Suprapubic skin (tissue), 4 donors: ENCODE measurements at regions not wholly inside any gene's neighbourhood (a gene's known extent, or its start where the extent isn't known, plus 50 kb on each side); places are given as distances from the start of the nearest gene placed in this dataset.

ENCODE experiments used
- DNase-seq, 2 donors: peaks; one replicate each; pipeline ENCODE4 v3.0.0-alpha.2; 2019; ENCODE audit warnings: low spot score in 2 of 2
- H3K27ac ChIP-seq: fragments of 200-600 bp; sonication (generic); one replicate; pipeline ENCODE4 v1.5.1; 2019
- H3K27me3 ChIP-seq: fragments of 200-600 bp; sonication (generic); one replicate; pipeline ENCODE4 v1.5.1; 2019
- H3K36me3 ChIP-seq: fragments of 200-600 bp; sonication (generic); one replicate; pipeline ENCODE4 v1.5.1; 2019
- H3K4me1 ChIP-seq: fragments of 200-600 bp; sonication (generic); one replicate; pipeline ENCODE4 v1.5.1; 2019
- H3K4me3 ChIP-seq: fragments of 200-600 bp; sonication (generic); one replicate; pipeline ENCODE4 v1.5.1; 2019; ENCODE audit warnings: mild to moderate bottlenecking
- H3K9me3 ChIP-seq: fragments of 200-600 bp; sonication (generic); one replicate; pipeline ENCODE4 v1.5.1; 2019
- EP300 ChIP-seq: sonication (generic); formaldehyde crosslinking; IDR thresholded peaks from one replicate; pipeline ENCODE4 v1.6.1; 2017; ENCODE audit warnings: antibody characterized with exemption
- POLR2A ChIP-seq, 2 donors: fragments of 450-650 bp; IDR thresholded peaks; one replicate each; pipeline ENCODE4 v1.6.1; 2017; ENCODE audit warnings: antibody characterized with exemption in 2 of 2, mild to moderate bottlenecking in 2 of 2, moderate library complexity in 2 of 2
- POLR2AphosphoS5 ChIP-seq, 3 donors: sonication (generic); formaldehyde crosslinking; IDR thresholded peaks; one replicate each; pipeline ENCODE4 v1.6.1; 2017; ENCODE audit warnings: antibody characterized with exemption in 3 of 3
- WGBS: methylation state at CpG from one replicate; pipeline ENCODE4 v1.1.5; 2018; 5-methylcytosine and 5-hydroxymethylcytosine counted together
- TF ChIP-seq, protein P1 (sequence below), 2 donors: fragments of 200-600 bp in 1 of 2; fragments of 450-650 bp in 1 of 2; sonication (generic) in 1 of 2; IDR thresholded peaks; one replicate each; pipeline ENCODE4 v1.5.1; 2016 to 2019; ENCODE audit warnings: antibody characterized with exemption in 2 of 2, mild to moderate bottlenecking in 1 of 2, moderate library complexity in 1 of 2

DNA sequence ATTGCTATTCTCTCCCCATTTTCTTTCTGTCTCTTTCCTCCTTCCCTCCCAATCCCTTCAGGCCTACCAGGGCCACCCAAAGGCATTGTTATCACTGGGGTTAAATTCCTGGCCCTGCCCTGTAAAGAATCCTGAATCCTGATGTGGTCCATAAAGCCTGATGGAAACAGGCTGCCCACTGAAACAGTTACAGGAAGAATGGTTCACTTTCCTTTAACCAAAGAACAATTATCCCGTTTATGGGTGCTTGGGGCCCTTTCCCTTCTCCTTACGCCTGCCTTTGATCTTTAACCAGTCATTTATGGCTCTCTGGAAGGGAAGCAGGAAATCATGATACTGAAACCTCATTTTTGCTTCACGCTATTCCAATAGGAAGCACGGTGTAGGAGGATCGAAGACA, 273.1 kb upstream of the NEBL start:
- TF ChIP-seq EP300 (no peak), POLR2AphosphoS5 (IDR thresholded peaks at IDR 0.05) (no peak), POLR2A (IDR thresholded peaks at IDR 0.05) (no peak)
- TF ChIP-seq, protein P1, sequence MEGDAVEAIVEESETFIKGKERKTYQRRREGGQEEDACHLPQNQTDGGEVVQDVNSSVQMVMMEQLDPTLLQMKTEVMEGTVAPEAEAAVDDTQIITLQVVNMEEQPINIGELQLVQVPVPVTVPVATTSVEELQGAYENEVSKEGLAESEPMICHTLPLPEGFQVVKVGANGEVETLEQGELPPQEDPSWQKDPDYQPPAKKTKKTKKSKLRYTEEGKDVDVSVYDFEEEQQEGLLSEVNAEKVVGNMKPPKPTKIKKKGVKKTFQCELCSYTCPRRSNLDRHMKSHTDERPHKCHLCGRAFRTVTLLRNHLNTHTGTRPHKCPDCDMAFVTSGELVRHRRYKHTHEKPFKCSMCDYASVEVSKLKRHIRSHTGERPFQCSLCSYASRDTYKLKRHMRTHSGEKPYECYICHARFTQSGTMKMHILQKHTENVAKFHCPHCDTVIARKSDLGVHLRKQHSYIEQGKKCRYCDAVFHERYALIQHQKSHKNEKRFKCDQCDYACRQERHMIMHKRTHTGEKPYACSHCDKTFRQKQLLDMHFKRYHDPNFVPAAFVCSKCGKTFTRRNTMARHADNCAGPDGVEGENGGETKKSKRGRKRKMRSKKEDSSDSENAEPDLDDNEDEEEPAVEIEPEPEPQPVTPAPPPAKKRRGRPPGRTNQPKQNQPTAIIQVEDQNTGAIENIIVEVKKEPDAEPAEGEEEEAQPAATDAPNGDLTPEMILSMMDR (IDR thresholded peaks at IDR 0.05): no peak
- H3K27ac ChIP-seq: no peak overlapping the region
- H3K4me1 ChIP-seq: peaks cover 21% of the 10 kb centered on the region
- no peak for DNase-seq
- H3K27me3 ChIP-seq: peaks cover 14% of the 10 kb centered on the region
- 67% methylated on average over 5 of the region's 5 CpGs for WGBS
- H3K4me3 ChIP-seq: no peak overlapping the region
- H3K9me3 ChIP-seq: no peaks in the 10 kb centered on the region
- no peaks in the 10 kb centered on the region for H3K36me3 ChIP-seq

DNA sequence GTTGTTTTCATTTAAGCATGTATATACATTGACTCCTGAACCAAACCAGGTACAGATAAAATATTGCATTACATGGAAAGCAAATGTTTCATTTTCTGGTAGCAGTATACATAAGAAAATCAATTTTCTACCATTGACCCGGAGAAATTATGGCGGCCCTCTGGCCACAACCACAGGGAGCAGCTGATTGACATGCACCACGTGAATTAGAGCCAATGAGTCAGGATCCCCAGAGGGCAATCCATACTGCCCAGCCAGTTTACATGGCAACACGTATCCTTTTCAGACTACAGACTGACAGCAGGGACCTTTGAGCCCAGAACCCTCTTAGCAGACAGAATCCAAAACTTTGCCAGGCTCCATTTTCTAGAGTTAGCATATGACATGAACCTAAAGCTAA, 272.2 kb upstream of the NEBL start:
- Histone ChIP-seq H3K9me3 (no peaks in the 10 kb centered on the region), H3K4me3 (no peak overlapping the region), H3K36me3 (no peaks in the 10 kb centered on the region), H3K27me3 (peaks cover 10% of the 10 kb centered on the region), H3K27ac (no peak overlapping the region), H3K4me1 (peaks cover 14% of the 10 kb centered on the region)
- TF ChIP-seq, protein P1 (IDR thresholded peaks at IDR 0.05): no peak
- TF ChIP-seq EP300 (no peak), POLR2A (IDR thresholded peaks at IDR 0.05) (no peak), POLR2AphosphoS5 (IDR thresholded peaks at IDR 0.05) (no peak)
- DNase-seq: no peak
- 70% methylated on average over 4 of the region's 4 CpGs for WGBS

DNA sequence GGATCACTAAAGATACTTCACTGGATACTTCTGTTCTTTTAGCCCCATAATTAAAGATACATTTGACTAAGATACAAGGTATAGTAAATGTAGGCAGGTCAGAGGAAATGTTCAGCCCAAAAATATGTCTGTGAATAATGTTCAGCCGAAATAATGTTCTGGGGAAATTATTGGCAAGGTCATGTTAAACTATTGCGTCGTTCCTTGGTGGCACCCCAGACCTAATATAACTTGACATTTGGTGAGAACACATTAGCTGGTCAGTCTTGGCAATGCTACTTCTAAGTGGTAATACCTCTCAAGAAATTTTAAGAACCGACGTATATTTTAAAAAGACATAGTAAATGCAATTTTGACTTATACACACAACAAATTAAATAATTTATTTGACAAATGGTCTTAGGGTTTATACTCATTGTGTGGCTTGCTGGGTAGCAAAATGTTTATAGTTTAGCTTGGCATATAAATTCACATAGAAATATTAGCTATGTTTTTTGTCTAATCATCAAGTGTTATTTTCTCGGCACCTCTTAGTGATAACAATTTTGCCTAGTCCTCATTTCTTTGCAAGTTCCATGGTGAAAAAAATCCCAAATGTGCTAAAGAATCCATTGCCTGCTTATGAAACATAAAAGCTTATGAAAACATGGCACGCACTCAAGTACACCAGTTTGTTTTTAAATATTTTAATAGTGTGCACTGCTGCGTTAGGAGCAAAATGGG, 270.3 kb upstream of the NEBL start:
- Histone ChIP-seq H3K4me1 (no peaks in the 10 kb centered on the region), H3K27ac (no peak overlapping the region), H3K4me3 (no peak overlapping the region), H3K27me3 (no peaks in the 10 kb centered on the region), H3K9me3 (no peaks in the 10 kb centered on the region), H3K36me3 (no peaks in the 10 kb centered on the region)
- DNase-seq: no peak
- WGBS: 88% methylated on average over 8 of the region's 8 CpGs
- TF ChIP-seq EP300: no peak
- no peak for TF ChIP-seq POLR2A (IDR thresholded peaks at IDR 0.05)
- no peak for TF ChIP-seq POLR2AphosphoS5 (IDR thresholded peaks at IDR 0.05)
- TF ChIP-seq, protein P1 (IDR thresholded peaks at IDR 0.05): no peak

DNA sequence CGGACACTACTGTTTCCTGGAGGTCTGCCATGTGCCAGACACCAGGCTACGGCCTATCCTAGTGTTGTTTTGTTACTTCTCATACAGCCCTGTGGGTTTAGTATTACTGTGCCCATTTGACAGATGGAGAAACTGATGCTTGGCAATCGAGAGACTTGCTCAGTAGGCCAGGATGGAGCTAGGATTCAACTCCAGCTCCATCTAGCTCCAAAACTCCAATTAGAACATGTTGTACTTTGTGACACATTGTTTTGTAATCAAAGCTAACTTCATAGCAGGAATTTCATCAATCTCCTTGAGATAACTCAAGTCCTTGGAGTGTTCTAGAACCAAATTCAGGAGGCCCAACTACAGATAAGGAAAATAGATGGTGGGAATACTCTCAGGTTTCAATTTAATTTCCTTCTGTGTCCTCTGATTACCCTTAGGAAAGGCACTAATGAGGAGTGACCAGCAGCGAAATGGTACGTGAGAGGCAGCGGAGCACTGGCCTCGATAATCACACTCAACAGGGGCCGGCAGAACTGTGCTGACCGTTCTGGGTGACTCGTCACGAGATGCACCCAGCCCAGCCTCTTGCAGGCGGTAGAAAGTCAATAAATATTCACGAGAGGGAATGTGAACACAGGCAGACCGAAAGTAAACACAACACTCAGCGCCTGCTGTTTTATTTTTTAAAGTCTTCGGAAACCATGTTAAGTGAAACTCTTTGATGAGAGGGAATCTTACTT, 269.6 kb upstream of the NEBL start:
- DNase-seq: no peak
- Histone ChIP-seq H3K36me3 (no peaks in the 10 kb centered on the region), H3K27ac (no peak overlapping the region), H3K4me1 (no peaks in the 10 kb centered on the region), H3K9me3 (no peaks in the 10 kb centered on the region), H3K4me3 (no peak overlapping the region), H3K27me3 (no peaks in the 10 kb centered on the region)
- no peak for TF ChIP-seq EP300
- TF ChIP-seq, protein P1 (IDR thresholded peaks at IDR 0.05): no peak
- no peak for TF ChIP-seq POLR2A (IDR thresholded peaks at IDR 0.05)
- TF ChIP-seq POLR2AphosphoS5 (IDR thresholded peaks at IDR 0.05): no peak
- WGBS: 88% methylated on average over 16 of the region's 16 CpGs

DNA sequence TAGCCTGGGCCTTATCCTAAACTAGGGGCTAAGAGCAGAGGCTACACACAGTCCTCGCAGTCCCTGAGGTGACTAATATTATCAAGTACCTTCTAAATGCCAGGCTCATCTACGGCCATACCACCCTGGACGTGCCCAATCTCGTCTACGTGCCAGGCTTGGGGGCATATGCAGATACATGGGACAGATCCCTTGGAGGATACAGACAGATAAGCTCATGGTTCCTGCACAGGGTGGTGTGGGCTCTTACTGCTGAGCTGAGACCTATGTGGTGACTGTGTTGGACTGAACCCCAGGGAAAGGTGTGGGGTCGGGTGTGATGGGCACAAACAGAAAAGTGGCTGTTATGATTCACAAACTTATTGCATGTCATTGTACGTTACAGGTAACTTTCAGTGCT, 268.4 kb upstream of the NEBL start:
- no peak overlapping the region for H3K27ac ChIP-seq
- no peaks in the 10 kb centered on the region for H3K36me3 ChIP-seq
- no peak overlapping the region for H3K4me3 ChIP-seq
- no peaks in the 10 kb centered on the region for H3K4me1 ChIP-seq
- 72% methylated on average over 7 of the region's 7 CpGs for WGBS
- DNase-seq: no peak
- H3K9me3 ChIP-seq: no peaks in the 10 kb centered on the region
- TF ChIP-seq, protein P1 (IDR thresholded peaks at IDR 0.05): no peak
- TF ChIP-seq POLR2A (IDR thresholded peaks at IDR 0.05) (no peak), EP300 (no peak), POLR2AphosphoS5 (IDR thresholded peaks at IDR 0.05) (no peak)
- no peaks in the 10 kb centered on the region for H3K27me3 ChIP-seq
